Prostate gland (tissue), 2 donors: ENCODE measurements at regions not wholly inside any gene's neighbourhood (a gene's known extent, or its start where the extent isn't known, plus 50 kb on each side); places are given as distances from the start of the nearest gene placed in this dataset.

Experiments
- DNase-seq: peaks from one replicate; pipeline ENCODE4 v3.0.0-alpha.2; 2019; ENCODE audit warnings: low spot score
- H3K27ac ChIP-seq, 2 donors: fragments of 200-600 bp; sonication (generic); 2 replicates each; pipeline ENCODE4 v1.5.1; 2017 to 2019
- H3K27me3 ChIP-seq: fragments of 200-600 bp; sonication (generic); replicated peaks from 2 replicates; pipeline ENCODE4 v1.5.1; 2019; ENCODE audit not compliant: insufficient read depth
- H3K36me3 ChIP-seq, 2 donors: fragments of 200-600 bp; sonication (generic); 1 replicate in 1 of 2; 2 replicates in 1 of 2; pipeline versions ENCODE4 v1.5.1 to v1.8.1; 2017 to 2019
- H3K4me1 ChIP-seq: fragments of 200-600 bp; sonication (generic); replicated peaks from 2 replicates; pipeline ENCODE4 v1.5.1; 2019
- H3K4me3 ChIP-seq, 2 donors: fragments of 200-600 bp; sonication (generic); 2 replicates each; pipeline ENCODE4 v1.5.1; 2017 to 2019
- H3K9me3 ChIP-seq: fragments of 200-600 bp; sonication (generic); 2 replicates; pipeline ENCODE4 v1.5.1; 2017
- POLR2A ChIP-seq: fragments of 450-650 bp; IDR thresholded peaks from one replicate; pipeline ENCODE4 v1.6.1; 2016; ENCODE audit warnings: antibody characterized with exemption, mild to moderate bottlenecking
- POLR2AphosphoS5 ChIP-seq: sonication (generic); formaldehyde crosslinking; IDR thresholded peaks from one replicate; pipeline ENCODE4 v1.6.1; 2017; ENCODE audit warnings: antibody characterized with exemption
- WGBS: methylation state at CpG from one replicate; pipeline ENCODE4 v1.1.5; 2018; 5-methylcytosine and 5-hydroxymethylcytosine counted together
- intact Hi-C: fragments of 100-400 bp; cut with DNase I; formaldehyde crosslinking; loops from one replicate; pipeline ENCODE4 v1.14.2; 2022
- TF ChIP-seq, protein P1 (sequence below), 4 experiments: fragments of 200-600 bp in 2 of 4; fragments of 450-650 bp in 2 of 4; sonication (generic) in 2 of 4; IDR thresholded peaks; 1 replicate in 3 of 4; 2 replicates in 1 of 4; pipeline ENCODE4 v1.5.1; 2016 to 2019; ENCODE audit warnings: antibody characterized with exemption in 4 of 4, mild to moderate bottlenecking in 2 of 4, moderate library complexity in 2 of 4

- no peak for TF ChIP-seq POLR2A
- no peak for TF ChIP-seq POLR2AphosphoS5
- TF ChIP-seq, protein P1, sequence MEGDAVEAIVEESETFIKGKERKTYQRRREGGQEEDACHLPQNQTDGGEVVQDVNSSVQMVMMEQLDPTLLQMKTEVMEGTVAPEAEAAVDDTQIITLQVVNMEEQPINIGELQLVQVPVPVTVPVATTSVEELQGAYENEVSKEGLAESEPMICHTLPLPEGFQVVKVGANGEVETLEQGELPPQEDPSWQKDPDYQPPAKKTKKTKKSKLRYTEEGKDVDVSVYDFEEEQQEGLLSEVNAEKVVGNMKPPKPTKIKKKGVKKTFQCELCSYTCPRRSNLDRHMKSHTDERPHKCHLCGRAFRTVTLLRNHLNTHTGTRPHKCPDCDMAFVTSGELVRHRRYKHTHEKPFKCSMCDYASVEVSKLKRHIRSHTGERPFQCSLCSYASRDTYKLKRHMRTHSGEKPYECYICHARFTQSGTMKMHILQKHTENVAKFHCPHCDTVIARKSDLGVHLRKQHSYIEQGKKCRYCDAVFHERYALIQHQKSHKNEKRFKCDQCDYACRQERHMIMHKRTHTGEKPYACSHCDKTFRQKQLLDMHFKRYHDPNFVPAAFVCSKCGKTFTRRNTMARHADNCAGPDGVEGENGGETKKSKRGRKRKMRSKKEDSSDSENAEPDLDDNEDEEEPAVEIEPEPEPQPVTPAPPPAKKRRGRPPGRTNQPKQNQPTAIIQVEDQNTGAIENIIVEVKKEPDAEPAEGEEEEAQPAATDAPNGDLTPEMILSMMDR (IDR thresholded peaks at IDR 0.05), result no peak
- Histone ChIP-seq H3K27ac (no peak overlapping the region), H3K4me3 (no peak overlapping the region), H3K9me3 (no peaks in the 10 kb centered on the region), H3K27me3 (no peaks in the 10 kb centered on the region), H3K4me1 (no peaks in the 10 kb centered on the region), H3K36me3 (no peaks in the 10 kb centered on the region)
- WGBS, result 86% methylated on average over 2 of the region's 2 CpGs
- intact Hi-C loops, result no loop called here
- DNase-seq, result no peak
Observed at GRCh38 chr14:38074754-38075153, 132.9 kb upstream of the SSTR1 start.

- H3K4me1 ChIP-seq, result no peaks in the 10 kb centered on the region
- no peak overlapping the region for H3K27ac ChIP-seq
- no peaks in the 10 kb centered on the region for H3K27me3 ChIP-seq
- WGBS, result 34% methylated on average over 3 of the region's 3 CpGs
- DNase-seq, result no peak
- no peak overlapping the region for H3K4me3 ChIP-seq
- H3K36me3 ChIP-seq, result no peaks in the 10 kb centered on the region
- H3K9me3 ChIP-seq, result no peaks in the 10 kb centered on the region
- intact Hi-C loops, result no loop called here
- TF ChIP-seq, protein P1 (IDR thresholded peaks at IDR 0.05), result no peak
- TF ChIP-seq POLR2A (no peak), POLR2AphosphoS5 (no peak)
Observed at GRCh38 chr14:38078393-38078792, 129.3 kb upstream of the SSTR1 start.

DNA sequence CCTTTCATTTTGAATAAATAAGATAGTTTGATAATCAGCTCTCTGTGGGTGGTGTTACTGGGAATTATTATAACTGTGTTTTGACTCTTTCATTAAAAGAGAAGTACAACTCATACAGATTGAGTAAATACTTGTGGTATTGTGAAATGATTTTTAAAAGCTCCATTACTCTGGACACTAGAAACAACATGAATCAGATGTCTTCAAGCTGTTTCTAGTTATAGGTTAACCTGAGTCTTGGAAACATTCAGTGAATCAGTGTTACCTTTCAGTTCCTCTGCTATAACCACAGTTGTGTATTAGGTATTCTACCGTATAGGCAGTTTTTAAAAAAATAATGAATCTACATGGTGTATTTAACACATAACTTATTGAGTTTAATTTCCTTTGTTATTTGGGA is 128.4 kb upstream of the SSTR1 start:
- no peak overlapping the region for H3K27ac ChIP-seq
- intact Hi-C loops, result no loop called here
- no peaks in the 10 kb centered on the region for H3K4me1 ChIP-seq
- H3K4me3 ChIP-seq, result no peak overlapping the region
- TF ChIP-seq, protein P1 (IDR thresholded peaks at IDR 0.05), result no peak
- TF ChIP-seq POLR2A (no peak), POLR2AphosphoS5 (no peak)
- H3K36me3 ChIP-seq, result no peaks in the 10 kb centered on the region
- H3K9me3 ChIP-seq, result no peaks in the 10 kb centered on the region
- 13% methylated on average over 1 of the region's 1 CpG for WGBS
- DNase-seq, result no peak
- no peaks in the 10 kb centered on the region for H3K27me3 ChIP-seq

DNA sequence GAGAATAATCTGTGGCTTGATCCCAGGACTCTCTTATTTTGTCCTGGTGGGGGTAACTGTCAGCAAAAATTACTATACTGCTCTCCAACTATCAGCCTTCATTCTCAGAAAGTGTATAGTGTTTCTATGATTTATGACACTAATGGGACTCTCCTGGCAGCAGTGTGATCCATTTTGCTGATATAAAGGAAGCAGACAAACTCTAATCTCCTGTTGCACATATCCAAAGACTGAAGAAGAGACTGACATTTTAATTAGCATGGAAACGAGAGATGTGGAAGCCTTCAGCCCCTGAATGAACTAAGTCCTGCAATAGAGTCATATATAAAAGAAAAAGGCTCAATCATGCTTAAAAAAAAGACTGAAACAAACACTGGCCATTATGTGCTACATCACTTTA is 127.8 kb upstream of the SSTR1 start:
- TF ChIP-seq, protein P1 (IDR thresholded peaks at IDR 0.05), result no peak
- TF ChIP-seq POLR2AphosphoS5 (no peak), POLR2A (no peak)
- Histone ChIP-seq H3K4me1 (no peaks in the 10 kb centered on the region), H3K9me3 (no peaks in the 10 kb centered on the region), H3K27me3 (no peaks in the 10 kb centered on the region), H3K4me3 (no peak overlapping the region), H3K36me3 (no peaks in the 10 kb centered on the region), H3K27ac (no peak overlapping the region)
- 16% methylated on average over 1 of the region's 1 CpG for WGBS
- no peak for DNase-seq
- intact Hi-C loops, result no loop called here

- intact Hi-C loops, result no loop called here
- Histone ChIP-seq H3K27me3 (no peaks in the 10 kb centered on the region), H3K9me3 (no peaks in the 10 kb centered on the region), H3K27ac (no peak overlapping the region), H3K36me3 (no peaks in the 10 kb centered on the region), H3K4me1 (no peaks in the 10 kb centered on the region), H3K4me3 (no peak overlapping the region)
- DNase-seq, result no peak
- WGBS, result 90% methylated on average over 2 of the region's 2 CpGs
- TF ChIP-seq POLR2A, result no peak
- TF ChIP-seq POLR2AphosphoS5, result no peak
- TF ChIP-seq, protein P1 (IDR thresholded peaks at IDR 0.05), result no peak
Observed at GRCh38 chr14:38080696-38081095, 127.0 kb upstream of the SSTR1 start.
